Activated naive CD8-positive, alpha-beta T cell treated with anti-CD3 and anti-CD28 coated beads for 36 hours (primary cell): ENCODE measurements at regions not wholly inside any gene's neighbourhood (a gene's known extent, or its start where the extent isn't known, plus 50 kb on each side); places are given as distances from the start of the nearest gene placed in this dataset.

Source experiments
- DNase-seq: peaks from one replicate; pipeline ENCODE4 v3.0.0; 2021
- H3K27ac Mint-ChIP-seq: one replicate; pipeline ENCODE4 v1.8.0; 2022; ENCODE audit warnings: mild to moderate bottlenecking, moderate library complexity, mixed read lengths
- H3K27me3 Mint-ChIP-seq: one replicate; pipeline ENCODE4 v1.8.0; 2022; ENCODE audit warnings: mild to moderate bottlenecking, mixed read lengths
- H3K36me3 Mint-ChIP-seq: one replicate; pipeline ENCODE4 v1.8.0; 2021; ENCODE audit warnings: mild to moderate bottlenecking, mixed read lengths
- H3K4me1 Mint-ChIP-seq: one replicate; pipeline ENCODE4 v1.8.0; 2021; ENCODE audit warnings: mixed read lengths
- H3K4me3 Mint-ChIP-seq: one replicate; pipeline ENCODE4 v1.8.0; 2022; ENCODE audit warnings: mild to moderate bottlenecking, moderate library complexity, mixed read lengths
- H3K9me3 Mint-ChIP-seq: one replicate; pipeline ENCODE4 v1.8.0; 2022; ENCODE audit warnings: mixed read lengths

DNA sequence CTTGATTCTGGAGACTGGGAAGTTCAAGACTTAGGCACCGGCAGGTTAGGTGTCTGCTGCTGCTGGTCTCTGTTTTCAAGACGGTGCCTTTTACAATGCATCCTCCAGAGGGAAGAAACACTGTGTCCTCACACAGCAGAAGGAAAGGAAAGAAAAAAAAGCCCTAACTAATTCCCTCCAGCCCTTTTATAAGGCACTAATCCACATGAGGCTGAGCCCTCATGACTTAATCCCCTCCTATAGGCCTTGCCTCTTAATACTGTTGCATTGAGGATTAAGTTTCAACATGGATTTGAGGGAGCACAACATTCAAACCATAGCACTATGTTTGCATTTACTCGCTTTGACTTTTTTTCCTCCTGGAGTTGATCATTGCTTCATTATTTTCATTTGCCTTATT lies 585.9 kb downstream of the TLR4 start:
- DNase-seq, result no peak
- H3K9me3 Mint-ChIP-seq, result peaks cover 4% of the 10 kb centered on the region
- H3K27ac Mint-ChIP-seq, result no peak overlapping the region
- H3K27me3 Mint-ChIP-seq, result no peaks in the 10 kb centered on the region
- H3K4me3 Mint-ChIP-seq, result no peak overlapping the region
- no peaks in the 10 kb centered on the region for H3K36me3 Mint-ChIP-seq
- H3K4me1 Mint-ChIP-seq, result no peaks in the 10 kb centered on the region

DNA sequence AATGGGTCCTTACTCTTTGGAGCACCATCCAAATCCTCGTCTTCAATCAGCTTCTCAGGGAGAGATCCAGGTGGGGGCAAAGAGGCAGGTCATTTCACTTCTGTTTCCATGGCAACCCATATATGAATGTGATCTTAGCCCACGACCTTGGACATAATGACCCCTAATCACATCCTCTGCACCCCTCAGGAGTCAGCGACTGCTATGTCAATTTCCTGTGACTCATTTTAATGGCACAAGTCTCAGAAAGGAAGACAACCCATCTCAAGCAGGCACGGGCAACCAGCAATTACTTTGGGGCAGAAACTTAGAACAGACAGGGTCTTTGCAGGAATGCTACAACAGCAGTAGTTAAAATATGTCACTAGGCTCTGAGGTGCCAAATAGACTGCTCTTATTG lies 591.2 kb downstream of the TLR4 start:
- no peaks in the 10 kb centered on the region for H3K27me3 Mint-ChIP-seq
- H3K4me3 Mint-ChIP-seq, result no peak overlapping the region
- H3K4me1 Mint-ChIP-seq, result no peaks in the 10 kb centered on the region
- DNase-seq, result no peak
- no peak overlapping the region for H3K27ac Mint-ChIP-seq
- no peaks in the 10 kb centered on the region for H3K9me3 Mint-ChIP-seq
- no peaks in the 10 kb centered on the region for H3K36me3 Mint-ChIP-seq

DNA sequence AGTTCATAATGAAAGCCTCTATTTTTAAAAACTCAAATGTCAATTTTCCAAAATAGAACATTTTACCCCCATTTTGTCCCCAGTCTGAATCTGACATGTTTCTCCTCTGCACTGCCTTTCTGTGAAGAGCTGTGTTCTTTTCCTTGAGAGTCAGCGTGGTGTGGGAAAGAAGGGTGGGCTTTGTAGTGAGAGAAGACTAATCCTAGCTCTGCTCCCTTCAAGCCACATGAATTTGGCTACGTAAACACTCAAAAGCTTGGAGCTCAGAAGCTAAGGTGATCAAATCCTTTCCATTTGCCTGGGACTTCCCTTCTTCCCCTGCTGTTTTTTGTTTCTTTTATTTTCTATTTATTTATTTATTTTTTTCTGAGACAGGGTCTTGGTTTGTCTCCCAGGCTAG lies 598.5 kb downstream of the TLR4 start:
- Mint-ChIP-seq H3K27ac (no peak overlapping the region), H3K4me3 (no peak overlapping the region), H3K36me3 (no peaks in the 10 kb centered on the region), H3K9me3 (no peaks in the 10 kb centered on the region), H3K4me1 (no peaks in the 10 kb centered on the region), H3K27me3 (no peaks in the 10 kb centered on the region)
- no peak for DNase-seq

DNA sequence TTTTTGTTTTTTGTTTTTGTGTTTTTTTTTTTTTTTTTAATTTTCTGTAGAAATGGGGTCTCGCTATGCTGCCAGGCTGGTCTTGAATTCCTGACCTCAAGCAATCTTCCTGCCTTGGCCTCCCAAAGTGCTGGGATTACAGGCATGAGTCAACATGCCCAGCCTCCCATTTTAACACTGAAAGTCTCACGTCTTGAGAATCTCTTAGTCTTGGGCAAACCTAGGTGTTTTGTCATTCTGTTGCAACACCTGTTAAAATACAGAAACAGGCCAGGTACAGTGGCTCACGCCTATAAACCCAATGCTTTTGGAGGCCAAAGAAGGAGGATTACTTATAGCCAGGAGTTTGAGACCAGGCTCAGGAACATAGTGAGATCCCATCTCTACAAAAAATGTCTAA lies 599.0 kb downstream of the TLR4 start:
- no peak for DNase-seq
- Mint-ChIP-seq H3K36me3 (no peaks in the 10 kb centered on the region), H3K9me3 (no peaks in the 10 kb centered on the region), H3K27me3 (no peaks in the 10 kb centered on the region), H3K27ac (no peak overlapping the region), H3K4me3 (no peak overlapping the region), H3K4me1 (no peaks in the 10 kb centered on the region)

DNA sequence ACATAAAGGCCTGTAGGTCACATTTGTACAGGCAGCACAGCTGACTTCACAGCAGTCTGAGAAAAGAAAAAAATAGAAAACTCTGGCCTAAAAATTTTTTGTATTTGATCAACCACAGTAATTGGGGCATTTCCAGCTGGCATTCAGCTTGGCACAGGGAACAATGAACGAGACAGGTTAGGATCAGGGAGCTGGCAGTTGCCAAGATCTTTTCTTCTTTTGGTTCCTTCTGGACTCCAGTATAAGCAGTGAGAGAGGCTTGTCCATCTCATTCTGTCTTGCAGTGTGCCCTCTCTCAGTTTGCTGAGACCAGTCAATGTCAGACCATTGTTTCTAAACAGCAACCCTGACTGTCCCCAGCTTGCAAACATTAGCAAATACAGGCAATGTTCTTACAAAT lies 601.1 kb downstream of the TLR4 start:
- no peaks in the 10 kb centered on the region for H3K4me1 Mint-ChIP-seq
- no peak for DNase-seq
- H3K27ac Mint-ChIP-seq, result no peak overlapping the region
- no peaks in the 10 kb centered on the region for H3K27me3 Mint-ChIP-seq
- H3K4me3 Mint-ChIP-seq, result no peak overlapping the region
- H3K36me3 Mint-ChIP-seq, result no peaks in the 10 kb centered on the region
- H3K9me3 Mint-ChIP-seq, result peaks cover 2% of the 10 kb centered on the region

DNA sequence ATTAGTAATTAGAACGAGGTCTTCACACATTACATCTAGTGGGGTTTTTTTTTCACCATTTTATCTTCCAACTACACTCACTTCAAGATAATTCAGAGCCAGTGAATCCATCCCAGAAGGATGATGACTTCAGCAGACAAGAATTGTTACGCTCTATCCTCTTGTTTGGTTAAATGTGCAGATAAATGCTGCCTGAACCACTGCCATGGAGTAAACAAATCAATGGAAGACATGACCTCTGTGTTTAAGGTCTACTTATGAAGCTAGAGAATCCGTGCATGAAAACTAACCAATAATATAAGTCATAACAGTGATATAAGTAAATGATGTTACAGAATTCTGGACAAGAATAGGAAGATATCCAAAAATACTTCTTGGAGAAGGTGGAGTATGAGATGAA lies 602.6 kb downstream of the TLR4 start:
- no peak overlapping the region for H3K4me3 Mint-ChIP-seq
- DNase-seq, result no peak
- no peaks in the 10 kb centered on the region for H3K36me3 Mint-ChIP-seq
- H3K4me1 Mint-ChIP-seq, result no peaks in the 10 kb centered on the region
- H3K27ac Mint-ChIP-seq, result no peak overlapping the region
- no peaks in the 10 kb centered on the region for H3K27me3 Mint-ChIP-seq
- H3K9me3 Mint-ChIP-seq, result peaks cover 2% of the 10 kb centered on the region

DNA sequence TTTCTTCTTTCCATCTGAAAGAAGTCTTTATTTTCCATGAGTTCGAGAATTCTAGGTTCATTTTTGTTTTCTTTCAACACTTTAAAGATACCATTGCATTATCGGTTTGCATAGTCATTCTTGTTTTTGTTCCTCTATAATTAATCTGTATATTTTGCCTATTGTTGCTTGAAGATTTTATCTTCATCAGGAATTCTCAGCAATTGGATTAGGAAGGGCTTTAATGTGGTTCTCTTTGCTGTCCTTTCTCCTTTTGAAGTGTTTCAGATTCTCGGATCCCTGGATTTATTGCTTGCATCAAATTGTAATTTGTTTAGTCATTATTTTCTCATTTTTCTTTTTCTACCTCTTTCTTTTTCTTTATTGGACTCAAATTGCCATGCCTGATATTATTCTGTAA lies 609.8 kb downstream of the TLR4 start:
- Mint-ChIP-seq H3K4me1 (no peaks in the 10 kb centered on the region), H3K9me3 (peaks cover 2% of the 10 kb centered on the region), H3K27me3 (no peaks in the 10 kb centered on the region), H3K4me3 (no peak overlapping the region), H3K36me3 (no peaks in the 10 kb centered on the region), H3K27ac (no peak overlapping the region)
- DNase-seq, result no peak

DNA sequence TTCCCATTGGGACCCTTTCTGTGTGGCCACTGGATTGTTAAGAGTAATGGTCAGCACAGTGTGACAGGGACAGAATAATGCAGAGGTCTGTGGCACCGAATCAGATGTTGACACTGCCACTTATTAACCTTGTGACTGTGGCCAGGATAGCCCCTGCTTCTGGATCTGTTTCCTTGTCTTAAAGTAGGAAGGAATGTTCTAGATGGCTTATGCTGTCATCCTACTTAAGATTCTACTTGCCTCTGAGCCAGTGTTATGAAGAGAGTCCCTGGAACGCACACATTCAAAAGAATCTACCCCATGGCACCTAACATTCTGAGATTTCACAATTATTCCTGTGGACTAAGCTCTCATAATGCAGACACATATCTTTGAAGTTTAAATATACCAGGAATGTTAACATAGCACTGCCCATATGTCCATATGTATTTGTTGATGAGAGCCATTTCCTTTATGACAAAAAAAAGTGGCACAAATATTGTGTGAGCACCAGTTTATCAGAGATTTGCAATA lies 612.7 kb downstream of the TLR4 start:
- Mint-ChIP-seq H3K27me3 (no peaks in the 10 kb centered on the region), H3K4me1 (no peaks in the 10 kb centered on the region), H3K9me3 (peaks cover 2% of the 10 kb centered on the region), H3K36me3 (no peaks in the 10 kb centered on the region), H3K4me3 (no peak overlapping the region), H3K27ac (no peak overlapping the region)
- DNase-seq, result no peak

DNA sequence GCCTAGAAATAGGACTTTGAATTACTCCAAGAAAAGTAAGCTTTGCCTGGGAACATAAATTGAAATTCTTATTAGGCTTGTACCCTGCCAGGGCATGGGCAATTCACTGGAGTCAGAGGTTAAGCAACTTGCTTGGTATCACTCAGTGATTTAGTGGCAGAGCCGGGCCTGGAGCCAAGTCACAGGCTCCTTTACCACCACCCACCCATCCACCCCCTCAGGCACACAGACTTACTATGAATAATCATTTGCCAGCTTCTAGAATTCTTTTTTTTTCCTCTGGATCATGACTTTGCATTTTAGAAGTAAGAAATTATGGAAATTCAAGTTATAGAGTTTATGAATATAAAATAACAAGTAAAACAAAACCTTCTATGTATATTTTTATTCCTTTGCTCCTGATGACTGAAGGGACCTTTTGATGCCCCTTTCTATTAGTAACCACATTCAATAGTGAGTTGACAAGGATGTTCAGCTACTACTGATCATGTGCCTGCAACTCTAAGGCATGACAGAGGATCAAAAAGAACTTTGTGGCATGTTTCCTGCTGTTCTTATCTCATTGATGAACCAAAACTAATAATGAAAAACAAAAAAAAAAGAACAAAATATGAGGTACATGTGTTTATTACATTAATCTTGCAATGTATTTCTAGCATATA lies 614.7 kb downstream of the TLR4 start:
- Mint-ChIP-seq H3K4me1 (no peaks in the 10 kb centered on the region), H3K27ac (no peak overlapping the region)

DNA sequence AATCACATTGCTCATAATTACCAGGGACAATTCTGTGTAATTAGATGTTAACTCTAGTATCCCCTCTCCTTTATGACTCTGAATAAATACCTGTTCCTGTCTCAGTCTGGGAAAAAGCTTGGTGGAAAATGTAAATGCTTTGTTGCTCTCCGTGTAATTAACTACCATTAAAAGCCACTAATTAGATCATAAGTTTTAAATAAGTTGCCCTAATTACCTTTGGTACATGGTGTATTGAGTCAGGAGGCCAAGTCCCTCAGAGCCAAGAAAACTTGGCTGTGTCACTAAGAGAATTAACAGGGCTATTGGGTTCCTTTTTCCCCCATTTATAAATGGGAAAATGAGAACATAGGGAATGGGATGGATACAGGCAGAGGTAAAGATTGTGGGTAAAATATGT lies 617.6 kb downstream of the TLR4 start:
- Mint-ChIP-seq H3K4me3 (no peak overlapping the region), H3K4me1 (no peaks in the 10 kb centered on the region), H3K9me3 (peaks cover 2% of the 10 kb centered on the region), H3K36me3 (no peaks in the 10 kb centered on the region), H3K27me3 (no peaks in the 10 kb centered on the region), H3K27ac (no peak overlapping the region)
- no peak for DNase-seq

More for the DNA sequence above, 614.7 kb downstream of the TLR4 start:
- DNase-seq, result no peak
- no peaks in the 10 kb centered on the region for H3K27me3 Mint-ChIP-seq
- peaks cover 2% of the 10 kb centered on the region for H3K9me3 Mint-ChIP-seq
- H3K36me3 Mint-ChIP-seq, result no peaks in the 10 kb centered on the region
- H3K4me3 Mint-ChIP-seq, result no peak overlapping the region

DNA sequence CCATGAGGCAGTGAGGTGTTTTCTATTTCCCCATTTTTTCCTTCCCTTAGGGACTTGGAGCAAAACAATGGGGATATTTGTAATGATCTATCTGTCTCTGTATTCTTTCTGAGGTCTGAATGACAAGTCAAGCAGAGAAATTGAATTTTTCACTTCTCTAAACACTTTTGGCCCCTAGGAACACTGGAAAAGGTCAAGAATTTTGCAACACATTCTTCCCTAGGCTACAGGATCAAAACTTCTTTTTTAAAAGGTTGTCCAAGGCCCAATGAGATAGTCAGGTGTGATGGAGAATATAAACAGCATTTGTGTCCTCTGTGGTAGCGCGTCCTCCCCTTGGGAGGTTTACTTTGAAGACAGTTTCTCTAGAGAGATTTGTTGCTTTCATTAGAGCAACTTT lies 620.5 kb downstream of the TLR4 start:
- Mint-ChIP-seq H3K27ac (no peak overlapping the region), H3K4me1 (no peaks in the 10 kb centered on the region), H3K4me3 (no peak overlapping the region), H3K36me3 (no peaks in the 10 kb centered on the region), H3K27me3 (no peaks in the 10 kb centered on the region), H3K9me3 (no peaks in the 10 kb centered on the region)
- DNase-seq, result no peak

DNA sequence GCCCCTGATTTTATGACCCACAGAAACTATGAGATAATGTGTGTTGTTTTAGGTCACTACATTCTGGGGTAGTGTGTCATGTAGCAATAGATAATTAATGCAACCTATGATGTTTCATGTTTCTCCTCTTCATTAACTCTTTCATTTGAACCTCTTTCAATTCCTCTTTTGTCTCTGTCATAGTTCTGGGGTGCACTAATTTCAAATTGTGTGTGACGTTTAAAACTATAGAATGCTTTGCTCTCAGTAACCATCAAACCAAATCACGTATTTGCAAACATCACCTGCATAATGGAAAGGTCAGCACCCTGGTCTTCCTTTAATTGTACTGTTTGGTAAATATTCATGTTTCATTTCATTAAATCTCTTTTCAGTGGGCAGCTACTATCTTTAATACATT lies 621.6 kb downstream of the TLR4 start:
- Mint-ChIP-seq H3K9me3 (no peaks in the 10 kb centered on the region), H3K4me3 (no peak overlapping the region), H3K27me3 (no peaks in the 10 kb centered on the region), H3K4me1 (no peaks in the 10 kb centered on the region), H3K27ac (no peak overlapping the region), H3K36me3 (no peaks in the 10 kb centered on the region)
- no peak for DNase-seq

DNA sequence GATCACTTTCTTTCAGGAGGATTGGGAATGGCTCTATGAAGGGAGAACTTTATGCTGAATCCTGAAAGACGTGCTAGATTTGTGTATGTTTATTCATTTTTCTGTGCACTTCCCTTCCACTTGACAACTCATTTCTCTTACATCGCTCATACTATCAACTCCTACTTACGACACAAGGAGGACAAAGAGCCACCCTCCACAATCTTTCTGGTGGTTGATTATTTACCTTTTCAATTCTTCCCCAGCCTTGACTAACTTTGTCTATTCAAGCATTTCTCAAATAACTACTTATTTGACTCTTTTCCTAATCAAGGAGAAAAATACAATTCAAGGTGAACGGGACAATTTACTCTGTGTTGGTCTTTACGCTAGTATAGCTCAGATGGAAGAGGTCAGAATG lies 622.1 kb downstream of the TLR4 start:
- no peaks in the 10 kb centered on the region for H3K4me1 Mint-ChIP-seq
- H3K4me3 Mint-ChIP-seq, result no peak overlapping the region
- no peaks in the 10 kb centered on the region for H3K36me3 Mint-ChIP-seq
- no peak overlapping the region for H3K27ac Mint-ChIP-seq
- H3K27me3 Mint-ChIP-seq, result no peaks in the 10 kb centered on the region
- H3K9me3 Mint-ChIP-seq, result no peaks in the 10 kb centered on the region
- DNase-seq, result no peak

DNA sequence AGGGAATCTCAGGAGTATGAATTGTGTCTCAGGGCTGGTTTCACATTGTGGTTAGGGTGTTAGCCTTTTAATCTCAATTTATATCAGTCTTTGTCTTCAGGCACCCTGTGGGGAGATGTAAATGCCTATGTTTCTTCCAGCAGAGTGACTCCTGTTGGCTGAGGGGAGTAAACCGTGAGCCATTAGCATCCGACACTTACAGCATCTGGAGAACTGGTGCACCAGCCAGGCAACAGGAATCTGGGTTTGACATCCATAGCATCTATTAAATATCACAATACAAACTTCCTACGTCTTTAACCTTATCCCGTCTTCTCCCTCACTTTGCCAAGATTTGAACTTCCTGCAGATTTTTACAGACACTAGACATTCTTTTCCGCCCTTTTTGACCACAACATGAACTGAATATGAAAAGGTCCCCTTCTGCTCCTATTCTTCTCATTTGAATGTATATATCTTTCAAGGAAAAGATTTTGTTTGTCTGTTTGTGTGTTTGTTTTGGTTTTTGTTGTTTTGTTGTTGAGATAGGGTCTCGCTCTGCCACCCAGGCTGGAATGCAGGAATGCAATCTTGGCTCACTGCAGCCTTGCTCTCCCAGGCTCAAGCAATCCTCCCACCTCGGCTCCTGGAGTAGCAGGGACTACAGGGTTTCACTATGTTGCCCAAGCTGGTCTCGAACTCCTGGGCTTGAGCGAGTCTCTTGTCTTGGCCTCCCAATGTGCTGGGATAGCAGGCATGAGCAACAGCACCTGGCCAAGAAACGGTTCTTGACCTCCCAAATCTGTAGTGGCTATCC lies 626.2 kb downstream of the TLR4 start:
- no peak overlapping the region for H3K4me3 Mint-ChIP-seq
- H3K27ac Mint-ChIP-seq, result no peak overlapping the region
- H3K4me1 Mint-ChIP-seq, result no peaks in the 10 kb centered on the region
- no peaks in the 10 kb centered on the region for H3K27me3 Mint-ChIP-seq
- no peak for DNase-seq
- no peaks in the 10 kb centered on the region for H3K36me3 Mint-ChIP-seq
- H3K9me3 Mint-ChIP-seq, result no peaks in the 10 kb centered on the region

DNA sequence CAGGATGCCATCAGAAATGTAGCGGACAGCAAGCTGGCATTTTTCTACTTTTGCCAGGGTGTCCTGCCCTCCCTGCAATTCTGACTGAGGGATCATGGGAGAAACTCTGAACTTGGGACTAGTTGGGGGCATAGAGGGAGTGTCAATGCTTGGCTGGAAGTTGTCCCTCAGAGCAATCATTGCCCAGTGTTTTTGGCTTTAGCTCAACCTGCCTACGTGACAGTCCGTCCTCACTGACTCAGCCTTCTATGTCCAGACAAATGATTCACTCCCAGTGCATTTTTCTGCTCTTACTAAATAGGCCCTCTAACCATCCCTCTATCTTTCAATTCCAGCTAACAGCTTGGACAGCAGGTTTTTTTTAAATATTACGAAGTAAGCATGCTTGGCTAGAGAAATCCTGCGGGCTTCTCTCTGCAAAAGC lies 627.4 kb downstream of the TLR4 start:
- DNase-seq, result no peak
- H3K27ac Mint-ChIP-seq, result no peak overlapping the region
- no peaks in the 10 kb centered on the region for H3K4me1 Mint-ChIP-seq
- H3K36me3 Mint-ChIP-seq, result no peaks in the 10 kb centered on the region
- H3K9me3 Mint-ChIP-seq, result no peaks in the 10 kb centered on the region
- no peaks in the 10 kb centered on the region for H3K27me3 Mint-ChIP-seq
- H3K4me3 Mint-ChIP-seq, result no peak overlapping the region
